ENCODE measurements at regions not wholly inside any gene's neighbourhood (a gene's known extent, or its start where the extent isn't known, plus 50 kb on each side); places are given as distances from the start of the nearest gene placed in this dataset.

DNA sequence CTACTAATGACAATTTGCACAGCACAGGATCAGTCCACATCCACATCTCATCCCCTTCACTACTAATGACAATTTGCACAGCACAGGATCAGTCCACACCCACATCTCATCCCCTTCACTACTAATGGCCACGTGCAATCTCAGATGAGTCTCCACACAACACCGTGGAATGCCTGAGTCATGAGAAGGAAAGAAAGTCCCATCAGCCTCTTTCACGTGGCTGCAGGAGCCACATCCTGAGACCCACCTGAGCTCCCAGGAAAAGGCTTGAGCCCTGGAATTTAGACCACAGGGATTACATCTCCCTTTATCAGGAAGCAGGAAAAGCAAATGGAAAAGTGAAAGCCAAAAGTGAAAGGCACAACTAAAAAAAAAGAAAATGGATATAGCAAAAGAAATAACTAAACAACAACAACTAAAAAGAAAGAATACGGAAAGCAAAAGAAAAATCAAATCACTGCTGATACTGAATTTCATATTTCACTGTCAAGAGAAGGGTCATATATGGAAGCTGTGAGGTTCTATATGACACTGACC is 1300.5 kb downstream of the TMEM121 start:
- TF ChIP-seq CTCF (IDR thresholded peaks at IDR 0.05; ENCODE audit: insufficient read depth, low read depth, low read length), result no peak
- no peak overlapping the region for H3K4me3 ChIP-seq (ENCODE audit: low read depth, low read length)
- no peak for DNase-seq (ENCODE audit: low read depth)

GRCh38 chr14:106831322-106831720 is 1304.9 kb downstream of the TMEM121 start:
- DNase-seq (ENCODE audit: low read depth), result no peak
- no peak overlapping the region for H3K4me3 ChIP-seq (ENCODE audit: low read depth, low read length)
- peak; percentile 20 for TF ChIP-seq CTCF (IDR thresholded peaks at IDR 0.05; ENCODE audit: insufficient read depth, low read depth, low read length)

GRCh38 chr14:106837870-106838269 is 1311.5 kb downstream of the TMEM121 start:
- no peak overlapping the region for H3K4me3 ChIP-seq (ENCODE audit: low read depth, low read length)
- DNase-seq (ENCODE audit: low read depth), result no peak
- no peak for TF ChIP-seq CTCF (IDR thresholded peaks at IDR 0.05; ENCODE audit: insufficient read depth, low read depth, low read length)

GRCh38 chr14:106838991-106839769 is 1312.8 kb downstream of the TMEM121 start:
- DNase-seq (ENCODE audit: low read depth), result no peak
- no peak for TF ChIP-seq CTCF (IDR thresholded peaks at IDR 0.05; ENCODE audit: insufficient read depth, low read depth, low read length)
- H3K4me3 ChIP-seq (ENCODE audit: low read depth, low read length), result no peak overlapping the region

GRCh38 chr14:106840258-106840657 is 1313.9 kb downstream of the TMEM121 start:
- no peak for DNase-seq (ENCODE audit: low read depth)
- no peak for TF ChIP-seq CTCF (IDR thresholded peaks at IDR 0.05; ENCODE audit: insufficient read depth, low read depth, low read length)
- H3K4me3 ChIP-seq (ENCODE audit: low read depth, low read length), result no peak overlapping the region

- no peak overlapping the region for H3K4me3 ChIP-seq (ENCODE audit: low read depth, low read length)
Observed at GRCh38 chr14:106840991-106841390, 1314.6 kb downstream of the TMEM121 start.

More at GRCh38 chr14:106840991-106841390, 1314.6 kb downstream of the TMEM121 start:
- TF ChIP-seq CTCF (IDR thresholded peaks at IDR 0.05; ENCODE audit: insufficient read depth, low read depth, low read length), result no peak
- DNase-seq (ENCODE audit: low read depth), result no peak

All from fibroblast of villous mesenchyme (primary cell).